Activated naive CD4-positive, alpha-beta T cell treated with anti-CD3 and anti-CD28 coated beads, Interleukin-2, amount 10 ng/mL, durations not matched to agents 7 days and 5 days (primary cell): ENCODE measurements at regions not wholly inside any gene's neighbourhood (a gene's known extent, or its start where the extent isn't known, plus 50 kb on each side); places are given as distances from the start of the nearest gene placed in this dataset.
"Not testable (repeated sequence)": the region's sequence is repeated elsewhere in the genome, so short reads cannot be mapped to it uniquely, and the experiment has no call there.

Experiments
- CTCF ChIA-PET: fragments of 350-600 bp; sonication (Branson Sonifier 250); formaldehyde crosslinking; loops from one replicate; lab custom pipeline; 2021; ENCODE audit warnings: antibody characterized with exemption; lab: Charles Lee
- DNase-seq: peaks from one replicate; pipeline ENCODE4 v3.0.0-alpha.2; 2020
- H3K27ac Mint-ChIP-seq: one replicate; pipeline ENCODE4 v1.8.0; 2021; ENCODE audit warnings: mild to moderate bottlenecking, moderate library complexity, mixed read lengths
- H3K27me3 Mint-ChIP-seq: one replicate; pipeline ENCODE4 v1.8.0; 2021; ENCODE audit warnings: mild to moderate bottlenecking, mixed read lengths
- H3K36me3 Mint-ChIP-seq: one replicate; pipeline ENCODE4 v1.8.0; 2021; ENCODE audit warnings: mixed read lengths
- H3K4me1 Mint-ChIP-seq: one replicate; pipeline ENCODE4 v1.8.0; 2021; ENCODE audit warnings: mixed read lengths
- H3K4me3 Mint-ChIP-seq: one replicate; pipeline ENCODE4 v1.8.0; 2021; ENCODE audit warnings: mild to moderate bottlenecking, moderate library complexity, mixed read lengths
- H3K9me3 Mint-ChIP-seq: one replicate; pipeline ENCODE4 v1.8.0; 2021; ENCODE audit warnings: mixed read lengths

GRCh38 chrX:3435916-3436315 is 89.5 kb upstream of the MXRA5 start:
- H3K4me1 Mint-ChIP-seq, CTCF ChIA-PET: not testable (repeated sequence)

DNA sequence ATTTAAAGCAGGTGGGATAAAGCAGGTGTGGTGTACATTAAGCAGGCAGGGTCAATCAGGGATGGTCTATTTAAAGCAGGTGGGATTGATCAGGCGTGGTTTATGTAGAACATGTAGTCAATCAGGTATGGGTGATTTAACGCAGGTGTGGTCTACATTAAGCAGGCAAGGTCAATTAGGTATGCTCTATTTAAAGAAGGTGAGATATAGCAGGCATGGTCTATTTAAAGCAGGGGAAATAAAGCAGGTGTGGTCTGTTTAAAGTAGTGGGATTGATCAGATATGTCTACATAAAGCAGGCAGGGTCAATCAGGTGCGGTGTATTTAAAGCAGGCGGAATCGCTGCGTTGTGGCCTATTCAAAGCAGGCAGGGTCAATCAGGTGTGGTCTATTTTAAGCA is 88.6 kb upstream of the MXRA5 start:
- Mint-ChIP-seq H3K27ac (no peak overlapping the region), H3K4me1 (no peaks in the 10 kb centered on the region), H3K4me3 (no peak overlapping the region), H3K9me3 (no peaks in the 10 kb centered on the region), H3K27me3 (no peaks in the 10 kb centered on the region), H3K36me3 (no peaks in the 10 kb centered on the region)
- CTCF ChIA-PET: no interaction called here
- DNase-seq: no peak

More at GRCh38 chrX:3435916-3436315, 89.5 kb upstream of the MXRA5 start:
- not testable (repeated sequence) for DNase-seq, H3K36me3 Mint-ChIP-seq, H3K4me3 Mint-ChIP-seq, H3K27me3 Mint-ChIP-seq, H3K27ac Mint-ChIP-seq, H3K9me3 Mint-ChIP-seq

GRCh38 chrX:3428792-3429191 is 82.3 kb upstream of the MXRA5 start:
- DNase-seq: no peak

DNA sequence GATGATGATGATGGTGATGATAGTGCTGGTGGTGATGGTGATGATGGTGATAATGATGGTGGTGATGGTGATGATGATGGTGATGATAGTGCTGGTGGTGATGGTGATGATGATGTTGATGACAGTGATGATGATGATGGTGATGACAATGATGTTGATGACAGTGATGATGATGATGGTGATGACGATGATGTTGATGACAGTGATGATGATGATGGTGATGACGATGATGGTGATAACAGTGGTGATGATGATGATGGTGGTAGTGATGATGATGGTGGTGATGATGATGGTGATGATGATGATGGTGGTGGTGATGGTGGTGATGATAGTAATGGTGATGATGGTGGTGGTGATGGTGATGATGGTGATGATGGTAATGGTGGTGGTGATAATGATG is 80.1 kb upstream of the MXRA5 start:
- Mint-ChIP-seq H3K27ac (no peak overlapping the region), H3K9me3 (no peaks in the 10 kb centered on the region), H3K36me3 (no peaks in the 10 kb centered on the region), H3K27me3 (no peaks in the 10 kb centered on the region), H3K4me1 (no peaks in the 10 kb centered on the region), H3K4me3 (no peak overlapping the region)
- CTCF ChIA-PET: no interaction called here
- no peak for DNase-seq

More at GRCh38 chrX:3428792-3429191, 82.3 kb upstream of the MXRA5 start:
- no peak overlapping the region for H3K4me3 Mint-ChIP-seq
- H3K36me3 Mint-ChIP-seq: no peaks in the 10 kb centered on the region
- H3K27ac Mint-ChIP-seq: no peak overlapping the region
- H3K4me1 Mint-ChIP-seq: no peaks in the 10 kb centered on the region
- CTCF ChIA-PET: no interaction called here
- H3K27me3 Mint-ChIP-seq: no peaks in the 10 kb centered on the region
- H3K9me3 Mint-ChIP-seq: no peaks in the 10 kb centered on the region

DNA sequence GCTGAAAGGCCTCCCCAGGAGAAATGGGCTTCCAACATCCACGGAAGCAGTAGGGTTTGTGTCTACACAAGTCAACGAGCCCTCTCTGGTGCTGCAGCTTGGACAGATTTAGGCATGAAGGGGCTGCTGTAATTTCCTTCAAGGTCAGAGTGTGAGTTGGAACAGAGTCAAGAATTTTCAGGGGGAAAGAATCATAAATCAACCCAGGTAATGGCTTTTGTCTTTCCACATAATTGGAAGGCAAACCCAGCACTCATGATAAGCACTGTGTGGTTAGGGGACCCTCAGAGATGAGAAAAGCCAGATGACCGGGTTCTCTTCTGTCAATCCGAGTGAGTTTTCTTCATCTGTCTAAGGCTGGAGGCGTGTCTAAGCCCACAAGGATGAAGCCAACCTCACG is 78.6 kb upstream of the MXRA5 start:
- Mint-ChIP-seq H3K27me3 (no peaks in the 10 kb centered on the region), H3K4me1 (no peaks in the 10 kb centered on the region), H3K36me3 (no peaks in the 10 kb centered on the region), H3K9me3 (no peaks in the 10 kb centered on the region), H3K27ac (no peak overlapping the region), H3K4me3 (no peak overlapping the region)
- DNase-seq: no peak
- CTCF ChIA-PET: no interaction called here

- Mint-ChIP-seq H3K36me3 (no peaks in the 10 kb centered on the region), H3K9me3 (no peaks in the 10 kb centered on the region), H3K4me3 (no peak overlapping the region), H3K27ac (no peak overlapping the region), H3K4me1 (no peaks in the 10 kb centered on the region), H3K27me3 (no peaks in the 10 kb centered on the region)
- CTCF ChIA-PET: no interaction called here
- no peak for DNase-seq
Measured at GRCh38 chrX:3420316-3420715, 73.9 kb upstream of the MXRA5 start.

GRCh38 chrX:3415011-3415410 is 68.6 kb upstream of the MXRA5 start:
- Mint-ChIP-seq H3K27me3 (no peaks in the 10 kb centered on the region), H3K36me3 (no peaks in the 10 kb centered on the region), H3K9me3 (peaks cover 2% of the 10 kb centered on the region), H3K4me3 (no peak overlapping the region), H3K27ac (no peak overlapping the region), H3K4me1 (no peaks in the 10 kb centered on the region)
- CTCF ChIA-PET: no interaction called here
- DNase-seq: no peak

- H3K9me3 Mint-ChIP-seq, H3K4me3 Mint-ChIP-seq, H3K36me3 Mint-ChIP-seq, DNase-seq, H3K27ac Mint-ChIP-seq, H3K4me1 Mint-ChIP-seq, H3K27me3 Mint-ChIP-seq, CTCF ChIA-PET: not testable (repeated sequence)
Measured at GRCh38 chrX:3411626-3412025, 65.2 kb upstream of the MXRA5 start.

- H3K4me3 Mint-ChIP-seq, H3K4me1 Mint-ChIP-seq, H3K9me3 Mint-ChIP-seq, CTCF ChIA-PET, H3K36me3 Mint-ChIP-seq, H3K27ac Mint-ChIP-seq, DNase-seq, H3K27me3 Mint-ChIP-seq: not testable (repeated sequence)
Measured at GRCh38 chrX:3409936-3410335, 63.5 kb upstream of the MXRA5 start.

DNA sequence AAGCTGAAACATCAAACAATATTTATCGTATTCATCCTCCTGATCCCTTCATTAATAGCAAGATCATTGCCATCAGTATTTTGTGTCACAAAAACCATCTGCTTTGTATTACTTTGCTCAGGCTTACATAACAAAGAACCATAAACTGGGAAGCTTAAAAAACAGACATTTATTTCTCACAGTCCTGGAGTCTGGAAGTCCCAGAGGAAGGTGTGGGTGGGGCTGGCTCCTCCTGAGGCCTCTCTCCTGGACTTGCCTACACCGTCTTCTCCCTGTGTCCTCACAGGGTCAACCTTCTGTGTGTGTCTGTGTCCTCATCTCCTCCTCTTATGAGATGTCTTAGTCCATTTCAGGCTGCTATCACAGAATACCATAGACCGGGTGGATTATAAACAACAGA is 61.3 kb upstream of the MXRA5 start:
- no peaks in the 10 kb centered on the region for H3K4me1 Mint-ChIP-seq
- H3K36me3 Mint-ChIP-seq: no peaks in the 10 kb centered on the region
- H3K27me3 Mint-ChIP-seq: no peaks in the 10 kb centered on the region
- CTCF ChIA-PET: interaction anchor here (0.6 kb wide), 1 partner anchor 13 kb away, joined by 4 read pairs; no protein-coding TSS in a partner anchor
- no peak overlapping the region for H3K4me3 Mint-ChIP-seq
- H3K27ac Mint-ChIP-seq: no peak overlapping the region
- no peaks in the 10 kb centered on the region for H3K9me3 Mint-ChIP-seq
- DNase-seq: no peak

DNA sequence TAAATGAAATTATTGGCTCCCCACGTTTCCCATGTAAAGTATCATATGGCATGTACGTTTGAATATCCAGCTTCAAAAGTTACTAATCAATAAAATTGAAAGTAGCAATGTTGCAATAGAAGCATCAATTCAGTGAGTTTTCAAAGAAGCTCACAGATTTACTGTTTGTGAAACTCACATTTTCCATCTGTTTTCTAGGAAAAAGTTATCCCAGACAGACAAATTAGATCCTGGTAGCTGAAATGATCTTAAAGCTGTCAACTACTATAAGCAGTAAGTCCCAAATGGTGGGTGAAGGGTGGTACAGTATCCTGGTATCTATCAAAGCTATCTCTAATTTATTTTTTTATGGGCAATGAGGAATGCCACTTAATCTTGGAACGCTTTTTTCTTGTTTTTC is 60.7 kb upstream of the MXRA5 start:
- Mint-ChIP-seq H3K27ac (no peak overlapping the region), H3K36me3 (no peaks in the 10 kb centered on the region), H3K4me3 (no peak overlapping the region), H3K27me3 (no peaks in the 10 kb centered on the region), H3K9me3 (no peaks in the 10 kb centered on the region), H3K4me1 (no peaks in the 10 kb centered on the region)
- CTCF ChIA-PET: interaction anchor here (0.6 kb wide), 1 partner anchor 14 kb away, joined by 4 read pairs; no protein-coding TSS in a partner anchor
- no peak for DNase-seq

- Mint-ChIP-seq H3K4me3 (no peak overlapping the region), H3K9me3 (no peaks in the 10 kb centered on the region), H3K27me3 (no peaks in the 10 kb centered on the region), H3K4me1 (no peaks in the 10 kb centered on the region), H3K36me3 (no peaks in the 10 kb centered on the region), H3K27ac (no peak overlapping the region)
- DNase-seq: no peak
- CTCF ChIA-PET: no interaction called here
Measured at GRCh38 chrX:3403748-3404147, 57.3 kb upstream of the MXRA5 start.
